ENCODE measurements at regions not wholly inside any gene's neighbourhood (a gene's known extent, or its start where the extent isn't known, plus 50 kb on each side); places are given as distances from the start of the nearest gene placed in this dataset.

GRCh38 chr14:71449316-71450055, 482.7 kb upstream of the RGS6 start:
- 79 to 89% (median 82%) methylated on average over 4 of the region's 4 CpGs for WGBS, 5 donors
- Histone ChIP-seq H3K36me3 (no peaks in the 10 kb centered on the region), H3K4me1 (peaks cover 0 to 44% (median 9%) of the 10 kb centered on the region in 6 donors), H3K27ac (peak overlapping the region in 7 of 8 donors; percentile 3 to 58 (median 22)), H3K4me3 (no peak overlapping the region), H3K27me3 (replicated peaks in 1 of 7) (no peaks in the 10 kb centered on the region), H3K9me3 (no peaks in the 10 kb centered on the region)
- DNase-seq = no peak
- TF ChIP-seq CTCF (IDR thresholded peaks at IDR 0.05 in 8 of 11, conservative IDR thresholded peaks at IDR 0.05 in 3 of 11) (no peak), POLR2A (IDR thresholded peaks at IDR 0.05) (no peak), POLR2AphosphoS5 (IDR thresholded peaks at IDR 0.05) (no peak)
- intact Hi-C loops (cut with DNase I; ENCODE audit: low total_unique reads) = no loop called here

- Histone ChIP-seq H3K27ac (no peak overlapping the region), H3K36me3 (no peaks in the 10 kb centered on the region), H3K4me3 (no peak overlapping the region), H3K9me3 (no peaks in the 10 kb centered on the region), H3K27me3 (replicated peaks in 1 of 7) (no peaks in the 10 kb centered on the region), H3K4me1 (peaks cover 0 to 33% (median 9%) of the 10 kb centered on the region in 6 donors)
- no peak for TF ChIP-seq CTCF (IDR thresholded peaks at IDR 0.05 in 8 of 11, conservative IDR thresholded peaks at IDR 0.05 in 3 of 11)
- TF ChIP-seq POLR2AphosphoS5 (IDR thresholded peaks at IDR 0.05) = no peak
- TF ChIP-seq POLR2A (IDR thresholded peaks at IDR 0.05) = no peak
- 91 to 99% (median 99%) methylated on average over 3 of the region's 3 CpGs for WGBS, 5 donors
- no peak for DNase-seq
- intact Hi-C loops (cut with DNase I; ENCODE audit: low total_unique reads) = no loop called here
Measured at GRCh38 chr14:71451501-71451900, 480.7 kb upstream of the RGS6 start.

- no peaks in the 10 kb centered on the region for H3K36me3 ChIP-seq
- peaks cover 0 to 32% (median 9%) of the 10 kb centered on the region in 6 donors for H3K4me1 ChIP-seq
- no peaks in the 10 kb centered on the region for H3K9me3 ChIP-seq
- no peak for TF ChIP-seq POLR2AphosphoS5 (IDR thresholded peaks at IDR 0.05)
- TF ChIP-seq CTCF (IDR thresholded peaks at IDR 0.05 in 8 of 11, conservative IDR thresholded peaks at IDR 0.05 in 3 of 11) = no peak
- TF ChIP-seq POLR2A (IDR thresholded peaks at IDR 0.05) = no peak
- intact Hi-C loops (cut with DNase I; ENCODE audit: low total_unique reads) = no loop called here
- H3K27me3 ChIP-seq (replicated peaks in 1 of 7) = no peaks in the 10 kb centered on the region
- H3K27ac ChIP-seq = no peak overlapping the region
- 67 to 87% (median 78%) methylated on average over 1 of the region's 1 CpG for WGBS, 5 donors
- H3K4me3 ChIP-seq = no peak overlapping the region
- no peak for DNase-seq
Measured at GRCh38 chr14:71452539-71452938, 479.7 kb upstream of the RGS6 start.

GRCh38 chr14:71452987-71453386, 479.2 kb upstream of the RGS6 start:
- Histone ChIP-seq H3K4me3 (no peak overlapping the region), H3K9me3 (no peaks in the 10 kb centered on the region), H3K36me3 (no peaks in the 10 kb centered on the region), H3K4me1 (peaks cover 0 to 32% (median 9%) of the 10 kb centered on the region in 6 donors), H3K27me3 (replicated peaks in 1 of 7) (no peaks in the 10 kb centered on the region), H3K27ac (no peak overlapping the region)
- TF ChIP-seq CTCF (IDR thresholded peaks at IDR 0.05 in 8 of 11, conservative IDR thresholded peaks at IDR 0.05 in 3 of 11) (no peak), POLR2A (IDR thresholded peaks at IDR 0.05) (no peak), POLR2AphosphoS5 (IDR thresholded peaks at IDR 0.05) (no peak)
- intact Hi-C loops (cut with DNase I; ENCODE audit: low total_unique reads) = no loop called here
- no peak for DNase-seq
- 74 to 91% (median 84%) methylated on average over 3 of the region's 3 CpGs for WGBS, 5 donors
